ENCODE measurements at regions not wholly inside any gene's neighbourhood (a gene's known extent, or its start where the extent isn't known, plus 50 kb on each side); places are given as distances from the start of the nearest gene placed in this dataset.

GRCh38 chrX:34218063-34218462 is 85.9 kb upstream of the FAM47A start:
- no peak for DNase-seq (ENCODE audit: low spot score)
- WGBS (ENCODE audit: low lambda C conversion rate, missing lambda C conversion rate) = 93% methylated on average over 1 of the region's 1 CpG
- no peak for TF ChIP-seq EZH2phosphoT487 (IDR thresholded peaks at IDR 0.05; ENCODE audit: low read depth, severe bottlenecking, unreplicated experiment)
- no peak for TF ChIP-seq EZH2 (IDR thresholded peaks at IDR 0.05; ENCODE audit: borderline replicate concordance)
- no peak for TF ChIP-seq CTCF (IDR thresholded peaks at IDR 0.05; ENCODE audit: poor library complexity)

GRCh38 chrX:34197946-34198345 is 65.8 kb upstream of the FAM47A start:
- Histone ChIP-seq H3K4me3 (no peak overlapping the region), H4K20me1 (ENCODE audit: insufficient read depth, poor library complexity, severe bottlenecking) (no peaks in the 10 kb centered on the region), H3K9me2 (replicated peaks; ENCODE audit: insufficient read depth) (no peaks in the 10 kb centered on the region), H3K4me2 (no peak overlapping the region), H2AFZ (no peak overlapping the region), H3K9me3 (ENCODE audit: low read depth) (no peaks in the 10 kb centered on the region), H3K27ac (no peak overlapping the region), H3K79me2 (no peaks in the 10 kb centered on the region), H3K4me1 (ENCODE audit: insufficient read depth) (no peaks in the 10 kb centered on the region), H3K36me3 (replicated peaks; ENCODE audit: insufficient read depth, low read depth) (no peaks in the 10 kb centered on the region), H3K27me3 (no peaks in the 10 kb centered on the region)
- peak; percentile 30 for DNase-seq (ENCODE audit: low spot score)
- whole genome bisulfite sequencing (ENCODE audit: low lambda C conversion rate, missing lambda C conversion rate) = 37% methylated on average over 1 of the region's 1 CpG
- TF ChIP-seq CTCF (IDR thresholded peaks at IDR 0.05; ENCODE audit: poor library complexity) (no peak), EZH2phosphoT487 (IDR thresholded peaks at IDR 0.05; ENCODE audit: low read depth, severe bottlenecking, unreplicated experiment) (no peak), EZH2 (IDR thresholded peaks at IDR 0.05; ENCODE audit: borderline replicate concordance) (no peak)

More at GRCh38 chrX:34218063-34218462, 85.9 kb upstream of the FAM47A start:
- Histone ChIP-seq H3K79me2 (no peaks in the 10 kb centered on the region), H3K36me3 (replicated peaks; ENCODE audit: insufficient read depth, low read depth) (no peaks in the 10 kb centered on the region), H3K4me3 (no peak overlapping the region), H4K20me1 (ENCODE audit: insufficient read depth, poor library complexity, severe bottlenecking) (no peaks in the 10 kb centered on the region), H3K4me2 (no peak overlapping the region), H3K27me3 (no peaks in the 10 kb centered on the region), H2AFZ (no peak overlapping the region), H3K9me2 (replicated peaks; ENCODE audit: insufficient read depth) (no peaks in the 10 kb centered on the region), H3K4me1 (ENCODE audit: insufficient read depth) (no peaks in the 10 kb centered on the region), H3K27ac (no peak overlapping the region), H3K9me3 (ENCODE audit: low read depth) (no peaks in the 10 kb centered on the region)

Measured in hepatocyte (in vitro differentiated cells).